NCI-H1417 treated with DMSO at 0.1 percent for 48 hours (cell line): ENCODE measurements at regions not wholly inside any gene's neighbourhood (a gene's known extent, or its start where the extent isn't known, plus 50 kb on each side); places are given as distances from the start of the nearest gene placed in this dataset.

Experiments used
- DNase-seq: peaks from one replicate; lab custom pipeline; 2025; lab: John Stamatoyannopoulos, UW

DNA sequence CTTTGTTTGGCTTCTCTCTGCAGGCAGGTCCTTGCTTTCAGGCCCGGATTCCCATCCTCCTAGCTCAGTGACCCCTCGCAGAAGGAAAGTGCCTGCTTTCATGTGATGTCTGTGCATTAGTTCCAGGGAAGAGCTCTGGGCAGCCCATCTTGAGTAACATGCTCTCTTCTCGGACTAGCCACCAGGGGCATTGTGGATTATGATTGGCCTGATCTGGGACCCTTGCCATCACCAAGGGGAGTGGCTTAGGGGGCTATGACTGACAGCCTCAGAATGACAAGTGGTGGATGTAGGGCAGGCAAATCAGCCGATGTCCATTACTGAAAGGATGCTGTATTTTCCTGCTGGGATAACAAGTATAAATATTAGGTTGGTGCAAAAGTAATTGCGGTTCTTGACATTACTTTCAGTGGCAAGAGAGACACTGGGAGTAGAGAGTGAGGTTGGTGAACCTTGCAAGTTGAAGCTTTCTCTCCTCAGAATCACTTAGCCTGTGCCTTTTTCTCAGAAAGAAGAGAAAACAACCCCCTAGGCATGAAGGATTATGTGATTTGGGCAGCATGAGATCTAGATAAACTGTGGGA lies 71.5 kb upstream of the MPHOSPH6 start:
- DNase-seq: no peak

DNA sequence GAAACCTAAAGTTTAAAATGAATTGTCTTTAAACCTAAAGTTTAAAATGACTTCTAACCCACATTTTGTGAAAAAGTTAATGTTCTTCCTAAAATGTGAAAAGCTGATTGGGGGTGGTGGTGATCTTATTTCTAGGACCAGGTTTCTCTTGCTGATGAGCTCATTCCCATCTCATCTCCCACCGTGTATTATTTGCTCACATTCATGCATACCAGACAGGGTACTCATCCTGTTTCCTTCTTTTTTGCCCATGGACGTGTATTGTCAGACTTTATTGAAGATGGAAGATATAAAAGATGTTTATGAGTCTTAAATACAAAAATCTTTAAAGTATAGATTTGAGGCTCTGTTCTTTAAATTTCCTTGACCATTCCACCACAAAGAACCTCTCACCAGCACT lies 70.1 kb upstream of the MPHOSPH6 start:
- no peak for DNase-seq

DNA sequence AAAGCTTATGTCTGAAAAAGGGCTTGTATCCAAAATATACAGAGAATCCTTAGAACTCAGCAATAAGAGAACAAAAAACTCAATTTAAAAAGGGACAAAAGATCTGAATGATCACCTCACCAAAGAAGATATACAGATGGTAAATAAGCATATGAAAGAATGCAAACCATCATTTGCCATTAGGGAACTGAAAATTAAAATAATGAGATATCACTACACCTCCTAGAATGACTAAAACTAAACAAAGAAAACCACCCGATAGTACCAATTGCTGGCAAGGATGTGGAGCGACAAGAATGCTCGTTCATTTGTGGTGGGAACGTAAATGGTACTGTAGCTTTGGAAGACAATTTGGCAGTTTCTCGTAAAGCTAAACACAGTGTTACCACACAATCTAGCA lies 66.9 kb upstream of the MPHOSPH6 start:
- no peak for DNase-seq

DNA sequence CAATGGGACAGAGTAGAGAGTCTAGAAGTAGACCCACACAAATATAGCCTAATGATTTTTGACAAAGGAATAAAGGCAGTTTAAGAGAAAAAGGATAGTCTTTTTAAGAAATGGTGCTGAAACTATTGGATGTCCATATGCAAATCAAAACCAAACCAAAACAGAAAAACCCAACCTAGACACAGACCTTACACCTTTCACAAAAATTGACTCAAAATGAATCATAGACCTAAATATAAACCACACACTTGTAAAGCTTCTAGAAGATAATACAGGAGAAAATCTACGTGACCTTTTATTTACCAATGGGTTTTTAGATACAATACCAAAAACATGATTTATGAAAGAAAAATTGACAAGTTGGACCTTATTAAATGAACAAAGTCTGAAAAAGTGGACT lies 66.4 kb upstream of the MPHOSPH6 start:
- no peak for DNase-seq

DNA sequence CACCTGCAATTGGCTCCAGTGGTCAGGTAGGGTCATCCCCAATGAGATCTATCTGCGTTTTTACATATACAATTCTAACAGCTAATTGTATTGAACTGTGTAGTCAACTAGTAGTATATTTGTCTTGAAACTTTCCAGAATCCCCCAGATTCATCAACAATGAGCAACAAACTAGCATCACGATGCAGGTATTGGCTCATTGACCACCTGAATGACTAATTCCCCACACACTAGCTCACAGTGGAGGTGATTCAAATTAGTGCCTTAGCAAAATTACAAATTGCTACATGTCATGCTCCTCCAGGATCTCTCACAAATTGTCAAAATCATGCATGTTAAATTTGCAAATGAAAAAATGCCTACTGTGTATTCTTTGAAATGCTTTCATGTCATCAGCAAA lies 62.8 kb upstream of the MPHOSPH6 start:
- no peak for DNase-seq

DNA sequence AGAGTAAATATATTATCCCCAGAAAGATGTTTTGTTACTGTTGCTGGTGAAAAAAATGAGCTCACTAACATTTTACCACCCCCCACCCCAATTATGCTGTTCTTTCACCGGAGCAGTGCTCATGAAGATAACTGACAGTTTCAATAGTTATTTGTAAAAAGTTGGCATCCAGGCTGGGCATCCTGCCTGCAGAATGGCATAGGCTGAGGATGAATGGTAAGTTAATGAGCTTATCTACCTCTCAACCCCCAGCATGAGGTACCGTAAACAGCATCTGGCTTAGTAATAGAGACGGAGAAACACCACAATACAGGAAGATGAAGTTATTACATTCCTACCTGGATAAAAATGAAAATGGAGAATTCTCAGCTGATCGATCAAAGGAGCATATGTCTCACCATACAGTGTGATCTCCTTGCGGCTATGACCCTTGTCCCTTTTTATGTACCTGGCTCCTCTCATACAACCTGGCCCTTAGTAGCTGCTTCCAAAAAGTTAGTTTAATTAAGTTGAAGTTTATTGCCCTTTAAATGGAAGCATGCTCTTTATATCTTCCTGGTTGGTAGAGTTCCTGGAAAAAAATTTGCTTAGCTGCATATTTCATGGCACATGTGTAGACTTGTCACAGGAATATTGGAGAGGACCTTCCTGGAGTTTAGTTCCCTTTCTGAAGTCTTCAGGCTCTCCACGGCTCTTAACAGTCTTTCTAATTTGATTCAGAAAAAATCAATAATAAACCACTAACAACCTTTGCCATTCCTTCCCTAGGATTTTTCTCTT lies 61.2 kb upstream of the MPHOSPH6 start:
- no peak for DNase-seq

DNA sequence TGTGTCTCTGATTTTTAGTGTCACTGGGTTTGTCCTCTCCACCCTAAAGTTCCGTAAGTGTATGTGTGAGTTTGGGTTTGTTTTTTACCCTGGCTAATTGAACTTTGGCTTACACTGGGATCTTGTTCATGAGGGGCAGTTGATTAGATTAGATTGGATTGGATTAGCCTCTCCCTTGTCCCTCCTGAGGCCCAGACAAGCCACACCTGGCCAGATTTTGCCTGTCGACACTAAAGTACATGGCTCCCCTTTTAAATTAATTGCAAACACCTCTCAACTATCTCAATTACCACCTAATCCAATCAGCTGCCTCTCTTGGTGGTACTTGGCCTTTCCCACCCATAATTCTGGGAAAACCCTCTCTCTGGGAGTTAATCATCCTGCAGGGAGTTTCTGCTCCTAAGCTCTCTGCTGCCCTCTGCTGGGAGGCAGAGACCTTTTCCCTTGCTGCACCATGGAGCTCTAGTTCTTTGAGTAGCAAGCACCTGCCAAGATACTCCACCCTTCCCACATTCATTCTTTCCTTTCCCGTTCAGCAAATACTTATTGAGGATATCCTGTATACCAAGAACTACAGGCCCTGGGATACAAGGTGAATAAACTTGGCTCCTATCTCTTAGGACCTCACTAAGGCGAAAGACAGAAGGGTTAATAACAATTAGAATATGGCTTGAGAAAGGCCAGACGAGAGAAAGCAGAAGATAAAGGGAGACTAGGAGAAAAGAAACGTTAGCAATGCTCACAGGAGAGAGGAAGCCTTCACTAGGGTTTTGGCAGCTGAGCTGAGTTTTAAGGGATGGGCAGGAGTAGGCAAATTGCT lies 60.0 kb upstream of the MPHOSPH6 start:
- no peak for DNase-seq

DNA sequence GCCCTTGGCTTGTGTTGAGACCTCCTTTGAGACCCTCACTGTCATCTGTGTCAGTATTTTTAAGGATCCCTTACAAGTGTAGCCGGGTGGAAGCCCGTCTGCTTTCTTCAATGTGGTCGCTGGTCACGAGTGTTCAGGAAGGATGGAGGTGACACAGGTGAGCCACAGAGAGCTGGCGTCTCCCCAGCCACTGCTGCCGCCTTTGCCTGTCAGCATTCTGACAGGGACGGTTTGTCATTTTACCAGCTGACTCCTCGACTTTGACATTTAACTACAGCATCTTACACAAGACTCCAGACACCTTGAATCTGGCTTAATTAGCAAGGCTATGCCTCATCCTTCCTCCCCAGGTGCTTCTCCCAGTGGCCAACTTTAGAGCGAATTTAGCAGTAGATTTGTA lies 56.3 kb upstream of the MPHOSPH6 start:
- DNase-seq: no peak

DNA sequence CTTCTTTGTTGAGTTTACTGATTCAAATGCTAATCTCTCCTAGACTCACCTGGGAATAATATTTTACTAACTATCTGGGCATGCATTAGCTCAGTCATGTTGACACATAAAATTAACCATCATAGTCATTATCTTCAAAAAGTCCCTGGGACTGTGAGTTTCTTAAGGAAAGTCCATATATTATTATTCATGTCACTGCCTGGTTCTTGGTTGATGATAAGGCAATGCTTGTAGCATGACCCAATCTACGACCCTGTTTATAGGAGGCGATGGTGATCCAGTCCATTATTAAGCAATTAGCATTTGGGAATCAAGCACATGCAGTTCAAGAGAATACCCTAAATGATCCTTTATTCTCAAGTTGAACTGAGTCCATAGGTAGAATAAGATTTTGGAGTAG lies 54.8 kb upstream of the MPHOSPH6 start:
- no peak for DNase-seq

DNA sequence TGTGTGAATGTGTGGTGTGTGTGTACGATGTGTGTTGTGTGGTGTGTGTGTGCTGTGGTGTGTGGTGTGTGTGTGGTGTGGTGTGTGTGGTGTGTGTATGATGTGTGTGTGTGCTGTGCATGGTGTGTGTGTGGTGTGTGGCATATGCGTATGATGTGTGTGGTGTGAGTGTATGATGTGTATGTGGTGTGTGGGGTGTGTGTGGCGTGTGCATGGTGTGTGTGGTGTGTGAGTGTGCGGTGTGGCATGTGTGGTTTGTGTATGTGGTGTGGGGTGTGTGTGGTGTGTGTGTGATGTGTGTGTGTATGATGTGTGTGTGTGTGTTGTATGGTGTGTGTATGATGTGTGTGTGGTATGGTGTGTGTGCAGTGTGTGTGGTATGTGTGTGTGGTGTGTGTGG lies 50.5 kb upstream of the MPHOSPH6 start:
- DNase-seq: no peak
